Smooth muscle cell (in vitro differentiated cells): ENCODE measurements at regions not wholly inside any gene's neighbourhood (a gene's known extent, or its start where the extent isn't known, plus 50 kb on each side); places are given as distances from the start of the nearest gene placed in this dataset.

Source experiments
- DNase-seq: peaks from one replicate; lab custom pipeline; 2025; ENCODE audit not compliant: unreplicated experiment; lab: John Stamatoyannopoulos, UW
- H2AFZ ChIP-seq: fragments of 200-600 bp; sonication (generic); 2 replicates; pipeline ENCODE4 v1.6.0; 2016; ENCODE audit warnings: antibody characterized with exemption, low read depth, mild to moderate bottlenecking
- H3F3A ChIP-seq: fragments of 200-600 bp; sonication (generic); 2 replicates; pipeline ENCODE4 v1.6.0; 2017; ENCODE audit warnings: antibody characterized with exemption, low read depth
- H3K27ac ChIP-seq: fragments of 200-600 bp; sonication (generic); 2 replicates; pipeline ENCODE4 v1.5.1; 2016; ENCODE audit warnings: low read depth, mild to moderate bottlenecking
- H3K27me3 ChIP-seq: fragments of 200-600 bp; sonication (generic); 2 replicates; pipeline ENCODE4 v1.6.1; 2016; ENCODE audit warnings: low read depth, mild to moderate bottlenecking
- H3K36me3 ChIP-seq: fragments of 200-600 bp; sonication (generic); 2 replicates; pipeline ENCODE4 v1.5.1; 2016; ENCODE audit warnings: low read depth
- H3K4me1 ChIP-seq: fragments of 200-600 bp; sonication (generic); 2 replicates; pipeline ENCODE4 v1.5.1; 2016; ENCODE audit warnings: low read depth
- H3K4me2 ChIP-seq: fragments of 200-600 bp; sonication (generic); 2 replicates; pipeline ENCODE4 v1.6.0; 2016; ENCODE audit warnings: mild to moderate bottlenecking
- H3K4me3 ChIP-seq: fragments of 200-600 bp; sonication (generic); 2 replicates; pipeline ENCODE4 v1.5.1; 2016; ENCODE audit warnings: mild to moderate bottlenecking
- H3K79me2 ChIP-seq: fragments of 200-600 bp; sonication (generic); 2 replicates; pipeline ENCODE4 v1.6.0; 2016; ENCODE audit warnings: low read depth, mild to moderate bottlenecking
- H3K9ac ChIP-seq: fragments of 200-600 bp; sonication (generic); 2 replicates; pipeline ENCODE4 v1.6.0; 2016; ENCODE audit warnings: low read depth
- H3K9me3 ChIP-seq: fragments of 200-600 bp; sonication (generic); replicated peaks from 2 replicates; pipeline ENCODE4 v1.5.1; 2016; ENCODE audit warnings: low read depth
- H4K20me1 ChIP-seq: fragments of 200-600 bp; sonication (generic); 2 replicates; pipeline ENCODE4 v1.6.0; 2016; ENCODE audit warnings: low read depth
- WGBS: methylation state at CpG from one replicate; pipeline ENCODE4 v1.1.7; 2016; ENCODE audit warnings: low lambda C conversion rate; 5-methylcytosine and 5-hydroxymethylcytosine counted together
- TF ChIP-seq, protein P1 (sequence below): fragments of 200-600 bp; sonication (generic); IDR thresholded peaks from 2 replicates; pipeline ENCODE4 v1.5.1; 2017; ENCODE audit warnings: borderline replicate concordance, mild to moderate bottlenecking, antibody characterized with exemption; ENCODE audit not compliant: insufficient read depth, poor library complexity, severe bottlenecking

DNA sequence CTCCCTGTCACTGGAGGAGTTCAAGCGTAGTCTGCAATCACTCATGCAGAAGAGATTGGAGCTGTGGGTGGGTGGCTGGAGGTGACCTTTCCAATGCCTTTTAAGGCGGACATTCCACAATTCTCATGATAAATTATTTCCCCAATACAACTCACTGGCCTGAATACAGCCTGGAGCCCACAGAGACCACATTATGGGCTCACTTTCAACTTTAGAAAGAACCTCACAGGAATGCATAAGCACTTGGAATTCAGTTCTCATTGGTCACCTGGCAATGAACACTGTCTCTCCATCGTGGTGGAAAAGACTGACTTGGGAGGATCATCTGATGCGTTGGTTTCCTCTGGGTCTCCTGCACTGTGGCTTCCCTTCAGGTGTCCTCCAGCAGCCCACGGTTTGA is 151.8 kb upstream of the KCND3 start:
- WGBS: 82% methylated on average over 5 of the region's 5 CpGs
- TF ChIP-seq, protein P1, sequence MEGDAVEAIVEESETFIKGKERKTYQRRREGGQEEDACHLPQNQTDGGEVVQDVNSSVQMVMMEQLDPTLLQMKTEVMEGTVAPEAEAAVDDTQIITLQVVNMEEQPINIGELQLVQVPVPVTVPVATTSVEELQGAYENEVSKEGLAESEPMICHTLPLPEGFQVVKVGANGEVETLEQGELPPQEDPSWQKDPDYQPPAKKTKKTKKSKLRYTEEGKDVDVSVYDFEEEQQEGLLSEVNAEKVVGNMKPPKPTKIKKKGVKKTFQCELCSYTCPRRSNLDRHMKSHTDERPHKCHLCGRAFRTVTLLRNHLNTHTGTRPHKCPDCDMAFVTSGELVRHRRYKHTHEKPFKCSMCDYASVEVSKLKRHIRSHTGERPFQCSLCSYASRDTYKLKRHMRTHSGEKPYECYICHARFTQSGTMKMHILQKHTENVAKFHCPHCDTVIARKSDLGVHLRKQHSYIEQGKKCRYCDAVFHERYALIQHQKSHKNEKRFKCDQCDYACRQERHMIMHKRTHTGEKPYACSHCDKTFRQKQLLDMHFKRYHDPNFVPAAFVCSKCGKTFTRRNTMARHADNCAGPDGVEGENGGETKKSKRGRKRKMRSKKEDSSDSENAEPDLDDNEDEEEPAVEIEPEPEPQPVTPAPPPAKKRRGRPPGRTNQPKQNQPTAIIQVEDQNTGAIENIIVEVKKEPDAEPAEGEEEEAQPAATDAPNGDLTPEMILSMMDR: no peak
- no peaks in the 10 kb centered on the region for H4K20me1 ChIP-seq
- H3K79me2 ChIP-seq: no peaks in the 10 kb centered on the region
- H3K4me3 ChIP-seq: no peak overlapping the region
- no peaks in the 10 kb centered on the region for H3K9me3 ChIP-seq
- H3K27me3 ChIP-seq: peaks cover 36% of the 10 kb centered on the region
- no peak overlapping the region for H3K27ac ChIP-seq
- no peaks in the 10 kb centered on the region for H3F3A ChIP-seq
- H3K4me2 ChIP-seq: no peak overlapping the region
- H3K36me3 ChIP-seq: no peaks in the 10 kb centered on the region
- no peak overlapping the region for H2AFZ ChIP-seq
- H3K4me1 ChIP-seq: no peaks in the 10 kb centered on the region
- no peak overlapping the region for H3K9ac ChIP-seq
- DNase-seq: no peak

DNA sequence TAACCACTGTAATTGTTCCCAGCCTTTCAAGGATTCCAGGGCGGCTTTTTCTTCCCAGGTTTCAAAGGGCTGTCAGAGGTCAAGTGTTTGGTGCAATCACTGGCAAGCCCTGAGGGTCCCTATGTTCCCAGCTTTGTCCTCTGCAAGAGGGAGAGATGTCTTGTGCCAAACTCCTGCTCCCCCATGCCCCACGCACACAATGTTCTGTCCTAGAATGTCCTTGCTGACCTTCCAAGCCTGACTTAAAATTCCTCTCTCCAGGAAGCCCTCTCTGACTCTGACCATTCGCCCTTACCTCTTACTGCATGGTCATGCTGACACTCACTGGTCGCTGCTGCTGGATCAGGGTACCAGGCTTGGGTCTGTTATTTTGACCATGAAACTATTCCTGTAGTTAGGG is 152.5 kb upstream of the KCND3 start:
- Histone ChIP-seq H3K4me2 (no peak overlapping the region), H3K9ac (no peak overlapping the region), H2AFZ (no peak overlapping the region), H3K36me3 (no peaks in the 10 kb centered on the region), H3K27ac (no peak overlapping the region), H3K79me2 (no peaks in the 10 kb centered on the region), H3F3A (no peaks in the 10 kb centered on the region), H3K4me1 (no peaks in the 10 kb centered on the region), H3K27me3 (peaks cover 36% of the 10 kb centered on the region), H4K20me1 (no peaks in the 10 kb centered on the region), H3K4me3 (no peak overlapping the region), H3K9me3 (no peaks in the 10 kb centered on the region)
- 74% methylated on average over 4 of the region's 4 CpGs for WGBS
- TF ChIP-seq, protein P1: no peak
- DNase-seq: no peak

DNA sequence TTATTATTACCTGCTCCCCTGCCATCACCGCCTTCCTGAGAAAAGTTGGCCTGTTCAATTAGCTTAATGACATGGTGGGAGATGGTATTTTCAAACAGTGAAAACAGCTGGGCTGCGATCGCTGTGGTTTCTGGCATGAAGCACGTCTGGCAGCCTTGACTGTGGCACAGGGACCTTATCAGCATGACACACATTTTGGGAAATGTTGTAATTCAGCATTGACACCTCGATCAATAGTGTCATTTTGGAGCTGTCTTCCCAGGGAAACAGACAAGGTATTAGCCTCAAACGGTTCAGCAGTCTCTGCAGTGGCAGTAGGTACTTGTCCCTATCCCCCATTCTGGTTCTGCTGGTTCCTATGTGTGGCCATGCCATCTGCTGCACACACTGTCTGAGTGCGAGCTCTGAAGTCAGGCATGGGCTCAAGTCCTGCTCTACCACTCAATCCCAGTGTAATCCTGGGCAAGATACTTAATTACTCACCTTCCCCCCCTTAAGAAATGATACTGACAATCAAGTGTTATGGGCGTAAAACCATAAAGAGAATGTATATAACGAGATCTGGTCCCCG is 154.5 kb upstream of the KCND3 start:
- peaks cover 29% of the 10 kb centered on the region for H3K27me3 ChIP-seq
- no peak overlapping the region for H3K4me3 ChIP-seq
- no peaks in the 10 kb centered on the region for H3F3A ChIP-seq
- TF ChIP-seq, protein P1: no peak
- H4K20me1 ChIP-seq: no peaks in the 10 kb centered on the region
- no peak for DNase-seq
- no peak overlapping the region for H2AFZ ChIP-seq
- H3K9ac ChIP-seq: no peak overlapping the region
- no peaks in the 10 kb centered on the region for H3K36me3 ChIP-seq
- WGBS: 82% methylated on average over 10 of the region's 10 CpGs
- H3K9me3 ChIP-seq: no peaks in the 10 kb centered on the region
- no peaks in the 10 kb centered on the region for H3K4me1 ChIP-seq
- no peaks in the 10 kb centered on the region for H3K79me2 ChIP-seq
- no peak overlapping the region for H3K27ac ChIP-seq
- H3K4me2 ChIP-seq: no peak overlapping the region

DNA sequence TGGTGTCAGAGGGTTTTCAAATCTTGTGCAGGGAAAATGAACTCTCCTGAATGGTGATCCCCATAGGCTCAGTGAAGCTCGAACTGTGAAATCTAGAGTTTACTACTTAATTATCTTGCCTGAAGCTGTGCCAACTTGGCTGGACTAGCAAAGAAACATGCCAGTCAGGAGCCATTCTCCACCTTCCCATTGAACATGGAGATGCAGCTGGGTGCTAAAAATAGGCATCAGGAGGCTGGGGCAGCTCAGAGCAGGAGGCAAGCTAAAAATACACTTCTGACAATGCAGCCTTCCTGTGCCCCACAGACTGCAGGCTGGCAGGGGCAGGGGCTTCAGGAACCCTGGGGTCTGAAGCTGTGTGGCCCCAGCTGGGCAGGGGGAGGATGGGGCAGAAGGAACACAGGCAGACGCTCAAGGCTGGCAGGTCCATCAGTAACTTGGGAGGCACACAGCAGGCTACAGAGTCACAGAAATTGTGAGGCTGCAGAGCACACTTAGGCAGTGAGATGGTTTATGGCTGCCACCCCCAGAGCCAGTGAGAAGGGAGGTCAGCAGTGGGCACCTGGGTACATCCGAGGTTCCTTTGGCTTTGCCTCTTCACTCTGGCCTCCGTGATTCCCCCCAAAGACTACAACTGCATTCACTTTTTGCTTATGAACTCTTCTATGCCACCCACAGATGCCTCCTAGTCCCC is 155.4 kb upstream of the KCND3 start:
- no peak overlapping the region for H3K4me3 ChIP-seq
- H3F3A ChIP-seq: no peaks in the 10 kb centered on the region
- DNase-seq: no peak
- H2AFZ ChIP-seq: no peak overlapping the region
- H4K20me1 ChIP-seq: no peaks in the 10 kb centered on the region
- no peaks in the 10 kb centered on the region for H3K36me3 ChIP-seq
- no peak overlapping the region for H3K9ac ChIP-seq
- no peaks in the 10 kb centered on the region for H3K9me3 ChIP-seq
- H3K27me3 ChIP-seq: peaks cover 20% of the 10 kb centered on the region
- H3K27ac ChIP-seq: no peak overlapping the region
- H3K79me2 ChIP-seq: no peaks in the 10 kb centered on the region
- TF ChIP-seq, protein P1: no peak
- no peaks in the 10 kb centered on the region for H3K4me1 ChIP-seq
- H3K4me2 ChIP-seq: no peak overlapping the region
- WGBS: 78% methylated on average over 4 of the region's 4 CpGs
